ENCODE measurements at regions not wholly inside any gene's neighbourhood (a gene's known extent, or its start where the extent isn't known, plus 50 kb on each side); places are given as distances from the start of the nearest gene placed in this dataset.
"Not testable (repeated sequence)": the region's sequence is repeated elsewhere in the genome, so short reads cannot be mapped to it uniquely, and the experiment has no call there.

DNA sequence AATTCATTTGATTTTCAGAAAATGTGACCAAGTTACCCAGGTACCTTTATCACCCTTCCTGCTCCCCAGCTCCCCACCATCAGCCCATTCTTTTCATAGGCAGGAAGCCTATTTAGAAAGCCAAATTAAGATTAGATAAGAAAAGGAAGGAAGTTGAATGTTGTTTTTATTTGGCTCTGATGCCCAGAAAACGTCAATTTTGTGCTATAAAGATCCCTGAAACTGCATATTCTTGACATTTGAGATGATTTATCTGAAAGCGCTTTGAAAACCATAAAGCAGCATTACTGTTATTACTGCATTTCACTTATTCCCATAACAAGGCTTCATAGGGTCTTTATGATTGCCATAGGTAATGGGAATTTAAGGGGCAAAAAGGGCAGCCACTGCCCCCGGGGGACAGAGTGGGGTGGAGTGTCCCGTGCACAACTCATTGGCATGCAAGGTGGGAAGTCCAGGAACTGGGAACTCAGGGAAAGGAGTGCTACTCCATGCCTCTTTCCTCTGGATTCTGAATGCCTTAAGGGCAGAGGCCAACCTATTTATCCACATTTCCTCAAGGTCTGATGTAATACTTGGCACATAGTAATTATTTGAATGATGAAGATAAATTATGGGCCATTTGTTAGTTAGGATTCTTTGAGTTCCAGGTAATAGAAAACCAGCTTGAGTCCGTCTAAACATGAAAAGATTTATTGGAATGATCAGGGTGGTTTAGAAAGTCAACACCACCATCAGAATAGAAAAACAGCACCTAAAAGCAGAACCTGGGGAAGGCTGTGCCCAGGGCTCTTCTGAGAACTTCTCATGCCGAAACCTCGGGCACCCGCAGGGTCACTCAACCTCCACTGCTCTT is 100.6 kb upstream of the ELMO1 start:
- no peak for DNase-seq

- DNase-seq, result no peak
Measured at GRCh38 chr7:37550426-37550825, 101.8 kb upstream of the ELMO1 start.

DNA sequence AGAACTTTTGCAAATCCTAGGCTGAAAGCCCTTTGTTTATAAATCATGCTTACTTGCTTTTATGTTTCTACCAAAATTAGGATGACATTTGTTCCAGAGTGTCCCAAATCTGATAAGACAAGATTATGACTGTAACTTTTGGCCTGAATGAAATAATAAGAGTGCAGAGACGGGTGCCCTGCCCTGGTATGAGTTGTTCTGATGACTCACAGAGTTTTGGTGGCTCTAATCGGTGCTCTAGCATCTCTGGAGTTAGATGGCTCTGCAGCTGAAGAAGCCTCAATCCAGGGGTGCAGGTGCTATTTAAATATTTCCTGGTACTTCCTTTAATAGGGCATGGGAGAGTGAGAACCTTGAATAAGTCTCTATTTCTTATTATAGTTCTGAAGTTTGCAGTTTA is 102.2 kb upstream of the ELMO1 start:
- no peak for DNase-seq

DNA sequence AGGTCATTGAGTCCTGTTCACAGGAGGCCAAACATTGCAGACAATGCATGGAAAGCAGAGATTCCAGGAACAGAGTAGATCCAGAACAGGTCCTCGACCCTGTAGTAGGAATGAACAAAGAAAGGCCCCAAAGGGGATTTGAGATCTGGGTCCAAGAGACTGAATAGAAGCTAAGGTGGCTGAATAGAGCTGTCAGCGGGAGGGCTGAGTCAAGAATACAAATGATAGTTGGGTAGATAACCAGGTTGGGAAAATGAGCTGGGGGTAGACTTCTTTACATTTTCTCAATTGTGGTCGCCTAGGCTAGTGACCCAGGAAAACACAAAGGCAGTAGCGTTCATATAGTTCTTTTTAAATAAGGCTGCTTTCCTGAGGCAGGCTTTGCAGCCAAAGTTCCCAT is 103.4 kb upstream of the ELMO1 start:
- no peak for DNase-seq

- not testable (repeated sequence) for DNase-seq
Measured at GRCh38 chr7:37552439-37552838, 103.8 kb upstream of the ELMO1 start.

DNA sequence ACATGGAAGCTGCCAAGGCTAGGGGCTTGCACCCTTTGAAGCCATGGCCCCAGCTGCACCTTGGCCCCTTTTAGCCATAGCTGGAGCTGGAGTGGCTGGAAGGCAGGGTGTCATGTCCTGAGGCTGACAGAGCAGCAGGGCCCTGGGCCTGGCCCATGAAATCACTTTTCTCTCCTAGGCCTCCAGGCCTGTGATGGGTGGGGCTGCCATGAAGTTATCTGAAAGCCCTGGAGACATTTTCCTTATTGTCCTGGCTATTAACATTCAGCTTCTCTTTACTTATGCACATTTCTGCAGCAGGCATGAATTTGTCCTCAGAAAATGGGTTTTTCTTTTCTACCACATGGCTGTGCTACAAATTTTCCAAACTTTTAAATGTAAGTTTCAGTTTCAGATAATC is 106.9 kb upstream of the ELMO1 start:
- DNase-seq, result no peak

GRCh38 chr7:37557571-37558209 is 109.0 kb upstream of the ELMO1 start:
- DNase-seq, result no peak

- no peak for DNase-seq
Measured at GRCh38 chr7:37558320-37559096, 109.8 kb upstream of the ELMO1 start.

DNA sequence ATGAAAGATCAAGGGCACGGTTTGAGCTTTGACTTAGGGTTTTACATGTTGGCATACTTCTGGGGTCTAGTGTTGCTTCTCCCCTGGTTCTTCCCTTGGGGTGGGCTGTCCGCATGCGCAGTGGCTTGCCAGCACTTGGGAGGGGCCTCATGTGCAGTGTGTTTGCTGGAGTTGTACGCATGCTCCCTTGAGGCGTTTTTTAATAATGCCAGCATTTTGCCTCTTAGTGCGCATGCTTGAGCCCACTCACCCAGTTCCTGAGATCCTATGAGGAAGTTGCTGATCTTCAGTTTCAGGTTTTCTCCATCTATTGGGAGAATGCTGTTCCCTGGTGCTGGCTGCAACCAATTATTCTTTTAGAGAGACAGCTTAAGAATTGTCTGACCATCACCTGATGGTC is 113.4 kb upstream of the GPR141 start:
- no peak for DNase-seq

DNA sequence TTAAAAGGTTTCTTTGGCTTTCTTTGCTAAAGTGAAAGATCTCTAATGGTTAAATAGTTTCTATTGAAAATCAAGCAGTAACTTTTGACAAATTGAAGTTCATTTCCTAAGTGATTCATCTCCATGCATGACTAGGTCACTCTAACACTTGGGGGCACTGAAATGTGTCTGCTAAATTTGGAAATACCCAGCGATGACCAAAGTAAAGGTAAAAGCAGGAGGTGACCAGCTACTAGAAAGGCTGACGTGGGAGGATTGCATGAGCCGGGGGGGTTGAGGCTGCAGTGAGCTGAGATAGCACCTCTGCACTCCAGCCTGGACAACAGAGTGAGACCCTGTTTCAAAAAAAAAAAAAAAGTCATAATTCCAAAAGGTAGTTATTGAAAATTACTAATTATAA is 111.8 kb upstream of the GPR141 start:
- DNase-seq, result no peak

GRCh38 chr7:37577412-37577811 is 106.2 kb upstream of the GPR141 start:
- no peak for DNase-seq

DNA sequence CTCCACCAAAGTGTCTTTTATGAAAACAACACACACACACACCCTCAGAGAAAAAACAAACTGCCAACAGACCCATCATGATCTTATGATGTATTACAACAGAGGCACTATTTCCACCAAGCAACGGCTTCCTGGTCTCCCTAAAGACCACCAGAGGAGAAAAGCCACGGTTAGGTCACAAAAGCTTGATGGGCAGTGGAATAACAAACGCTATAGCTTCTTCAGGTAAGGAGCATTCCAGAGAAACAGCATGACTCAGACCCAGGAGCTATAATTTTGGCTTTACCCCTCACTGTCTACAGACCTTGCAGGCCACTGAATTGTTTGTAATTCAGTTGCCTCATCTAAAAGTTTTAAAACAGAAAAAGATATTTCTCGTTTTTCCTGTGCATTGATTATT is 105.7 kb upstream of the GPR141 start:
- no peak for DNase-seq

- no peak for DNase-seq
Measured at GRCh38 chr7:37578350-37578749, 105.2 kb upstream of the GPR141 start.

GRCh38 chr7:37580376-37580775 is 103.2 kb upstream of the GPR141 start:
- DNase-seq, result no peak

DNA sequence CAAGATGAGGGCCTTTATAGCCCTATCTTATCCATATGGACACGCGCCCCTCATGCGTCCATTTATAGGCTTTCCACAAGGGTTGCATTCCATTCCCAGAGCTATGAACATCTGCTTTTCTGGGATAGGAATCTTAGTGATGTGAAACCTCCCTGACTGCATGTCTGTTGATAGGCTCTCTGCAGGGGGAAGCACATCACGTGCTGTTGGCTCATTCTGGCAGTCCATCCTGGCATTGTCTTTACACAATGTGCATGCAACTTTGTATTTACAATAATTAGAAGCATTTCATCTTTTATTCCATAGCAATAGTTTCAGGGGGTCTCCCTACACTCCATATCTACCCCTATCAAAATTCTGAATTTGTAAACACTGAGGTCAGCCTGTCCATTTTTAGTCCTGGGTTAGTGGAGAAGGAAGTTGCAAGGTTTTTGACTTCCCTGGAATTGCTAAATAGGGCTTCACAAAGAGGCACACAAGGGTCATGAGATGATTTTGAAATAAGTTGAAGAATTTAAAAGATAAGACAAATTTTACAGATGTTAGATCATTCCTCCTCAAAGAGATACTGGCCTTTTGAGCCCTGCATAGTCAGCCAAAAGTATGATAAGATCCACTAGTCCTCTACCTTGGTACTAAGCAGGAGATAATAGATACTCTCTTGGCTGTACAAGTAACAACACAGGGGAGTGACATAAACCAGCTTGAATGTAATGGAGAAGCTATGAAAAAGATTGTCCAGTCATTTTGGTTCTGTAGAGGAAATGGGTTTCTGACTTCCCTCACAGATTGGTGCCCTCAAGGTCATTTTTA is 98.7 kb upstream of the GPR141 start:
- not testable (repeated sequence) for DNase-seq

- no peak for DNase-seq
Measured at GRCh38 chr7:37590824-37591223, 92.7 kb upstream of the GPR141 start.

DNA sequence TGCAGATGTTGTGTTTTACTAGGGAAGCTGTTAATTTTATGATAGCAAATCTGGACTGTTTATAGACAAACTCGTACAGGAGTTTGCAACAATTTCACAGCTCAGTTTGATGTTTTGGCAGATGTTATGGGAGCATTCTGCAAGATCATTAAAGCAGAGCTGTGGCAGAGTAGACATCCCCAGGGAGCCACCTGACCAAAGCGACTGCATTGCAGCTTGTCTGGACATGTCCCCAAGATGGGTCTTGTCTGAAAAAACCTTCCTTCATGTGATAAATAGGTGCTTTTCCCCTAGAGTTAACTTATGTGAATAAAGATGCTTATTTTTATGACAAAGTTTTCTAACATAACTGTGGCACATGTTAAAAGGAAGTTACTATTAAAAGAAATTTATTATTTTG is 91.2 kb upstream of the GPR141 start:
- DNase-seq, result no peak

GRCh38 chr7:37594602-37595001 is 89.0 kb upstream of the GPR141 start:
- DNase-seq, result no peak

- DNase-seq, result no peak
Measured at GRCh38 chr7:37598824-37599223, 84.7 kb upstream of the GPR141 start.

DNA sequence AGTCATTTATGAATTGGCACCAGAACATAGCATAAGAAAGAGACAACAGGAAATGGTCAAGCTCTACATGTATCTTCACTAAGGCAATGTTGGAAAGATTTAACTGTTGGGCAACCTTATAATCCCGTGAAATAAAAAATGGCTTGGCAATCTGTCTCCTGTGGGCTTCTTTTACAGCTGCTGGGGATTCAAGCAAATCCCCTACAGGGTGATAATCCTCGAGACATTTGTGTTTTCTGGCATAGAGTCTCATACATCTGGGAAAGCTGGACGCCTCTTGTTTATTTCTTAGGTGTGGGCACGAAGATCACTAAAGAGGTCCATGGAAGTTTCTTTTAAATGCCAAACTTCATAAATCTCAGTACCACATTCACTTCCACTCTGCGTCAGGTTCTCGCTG is 82.2 kb upstream of the GPR141 start:
- no peak for DNase-seq

DNA sequence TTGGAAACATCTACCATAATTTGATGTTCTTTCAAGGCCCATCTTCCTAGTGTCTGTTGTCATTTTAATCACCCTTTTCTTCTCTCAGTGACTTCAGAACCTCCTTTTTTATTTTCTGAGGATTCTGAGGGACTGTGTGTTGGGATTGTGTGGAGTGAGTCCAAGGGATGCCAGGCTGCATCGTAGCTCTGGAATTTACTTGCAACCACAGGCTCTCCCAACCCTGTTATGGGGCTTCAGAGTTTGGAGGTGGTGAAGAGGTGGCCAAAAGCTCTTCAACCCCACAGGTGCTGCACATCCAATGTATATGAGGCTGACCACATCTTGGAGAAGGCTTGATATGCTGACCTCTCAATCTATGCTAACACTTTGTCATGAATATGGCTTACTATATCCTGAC is 79.5 kb upstream of the GPR141 start:
- DNase-seq, result no peak

DNA sequence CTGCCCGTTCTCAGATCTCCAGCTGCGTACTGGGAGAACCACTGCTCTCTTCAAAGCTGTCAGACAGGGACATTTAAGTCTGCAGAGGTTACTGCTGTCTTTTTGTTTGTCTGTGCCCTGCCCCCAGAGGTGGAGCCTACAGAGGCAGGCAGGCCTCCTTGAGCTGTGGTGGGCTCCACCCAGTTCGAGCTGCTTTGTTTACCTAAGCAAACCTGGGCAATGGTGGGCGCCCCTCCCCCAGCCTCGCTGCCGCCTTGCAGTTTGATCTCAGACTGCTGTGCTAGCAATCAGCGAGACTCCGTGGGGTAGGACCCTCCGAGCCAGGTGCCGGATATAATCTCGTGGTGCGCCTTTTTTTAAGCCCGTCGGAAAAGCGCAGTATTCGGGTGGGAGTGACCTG is 66.2 kb upstream of the GPR141 start:
- DNase-seq, result not testable (repeated sequence)

DNA sequence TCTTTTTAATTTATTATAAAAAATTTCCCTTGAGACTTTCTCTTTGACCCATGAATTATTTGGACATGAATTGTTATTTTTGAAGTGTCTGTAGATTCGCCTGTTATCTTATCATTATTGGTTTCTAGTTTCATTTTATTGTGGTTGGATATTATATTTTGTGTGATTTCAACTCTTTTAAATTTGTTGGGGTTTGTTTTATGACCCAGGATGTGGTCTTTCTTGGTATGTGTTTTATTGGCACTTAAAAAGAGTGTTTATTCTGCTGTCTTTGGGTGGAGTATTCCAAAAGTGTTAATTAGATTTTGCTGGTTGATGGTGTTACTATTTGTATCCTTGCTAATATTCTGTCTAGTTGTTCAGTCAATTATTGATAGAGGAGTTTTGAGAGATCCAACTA is 50.5 kb upstream of the GPR141 start:
- DNase-seq, result no peak

Data from RPMI8226 (cell line).